ENCODE measurements at regions not wholly inside any gene's neighbourhood (a gene's known extent, or its start where the extent isn't known, plus 50 kb on each side); places are given as distances from the start of the nearest gene placed in this dataset.

DNA sequence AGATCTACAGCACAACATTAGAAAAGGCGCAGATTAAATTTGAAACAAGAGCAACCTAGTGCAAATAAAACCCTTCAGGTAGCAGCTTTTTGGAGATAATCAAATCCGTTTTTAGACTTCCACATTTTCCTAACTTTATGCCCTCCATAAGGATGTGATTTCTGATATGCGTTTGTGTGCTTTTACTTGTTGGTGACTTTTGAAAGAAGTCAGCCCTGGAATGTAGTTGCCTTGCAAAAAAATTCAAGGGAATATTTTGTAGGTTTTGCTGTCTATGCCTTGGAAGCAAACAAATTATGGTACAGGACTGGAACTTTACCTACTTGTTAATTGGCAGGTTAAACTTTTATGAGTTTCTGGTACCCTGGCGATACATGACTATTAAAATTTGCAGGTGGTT, 86.7 kb upstream of the HDAC9 start:
- TF ChIP-seq TAF1 (IDR thresholded peaks at IDR 0.05; ENCODE audit: low read depth) (no peak), CEBPB (IDR thresholded peaks at IDR 0.05) (no peak), EGR1 (IDR thresholded peaks at IDR 0.05) (no peak)

Data from Ishikawa (cell line).